ENCODE measurements at regions not wholly inside any gene's neighbourhood (a gene's known extent, or its start where the extent isn't known, plus 50 kb on each side); places are given as distances from the start of the nearest gene placed in this dataset.

- TF ChIP-seq ZNF343 (CRISPR knock-in tag; IDR thresholded peaks at IDR 0.05) = no peak
These were observed 191.3 kb upstream of the PRDM9 start (continued) for GRCh38 chr5:23316060-23316591.

- no TSS peak for BruUV-seq (replicated peaks)
- no peak overlapping the region for H3K4me3 ChIP-seq (replicated peaks in 1 of 3; ENCODE audit: insufficient read depth in 1 of 3, low read depth in 2 of 3, low read length in 3 of 3)
- no peak overlapping the region for H3K27ac ChIP-seq (ENCODE audit: extremely low read length, insufficient read depth, low read length)
- WGBS (ENCODE audit: low lambda C conversion rate) = 0% methylated on average over 3 of the region's 3 CpGs
- H2AFZ ChIP-seq (ENCODE audit: low read length) = no peak overlapping the region
- TF ChIP-seq USF2 (IDR thresholded peaks at IDR 0.05; ENCODE audit: low read depth, low read length) = no peak
- no peak for TF ChIP-seq USF2 (CRISPR knock-in tag; IDR thresholded peaks at IDR 0.05; ENCODE audit: borderline replicate concordance)
- TF ChIP-seq HOXA5 (CRISPR knock-in tag; IDR thresholded peaks at IDR 0.05) = no peak
- TF ChIP-seq ZNF839 (CRISPR knock-in tag; IDR thresholded peaks at IDR 0.05; ENCODE audit: borderline replicate concordance) = no peak
- TF ChIP-seq KLF15 (CRISPR knock-in tag; IDR thresholded peaks at IDR 0.05; ENCODE audit: borderline replicate concordance) = no peak
- TF ChIP-seq ZBTB34 (CRISPR knock-in tag; IDR thresholded peaks at IDR 0.05) = no peak
- TF ChIP-seq PTBP1 (IDR thresholded peaks at IDR 0.05; ENCODE audit: low read depth, low read length, poor library complexity, severe bottlenecking) = no peak
- no peak for TF ChIP-seq ZNF678 (CRISPR knock-in tag; IDR thresholded peaks at IDR 0.05)
- no peak for TF ChIP-seq XRCC5 (optimal IDR thresholded peaks at IDR 0.05; ENCODE audit: low read length)
- TF ChIP-seq SCMH1 (CRISPR knock-in tag; IDR thresholded peaks at IDR 0.05; ENCODE audit: borderline replicate concordance) = no peak
- no peak for TF ChIP-seq JUND (CRISPR knock-in tag; IDR thresholded peaks at IDR 0.05)
- TF ChIP-seq ZSCAN20 (CRISPR knock-in tag; IDR thresholded peaks at IDR 0.05; ENCODE audit: borderline replicate concordance) = no peak
- ATAC-seq (no peak), DNase-seq (ENCODE audit: low spot score) (no peak), FAIRE-seq (no peak)
- intact Hi-C loops (cut with micrococcal nuclease; ENCODE audit: unreplicated experiment) = no loop called here
- H3K4me2 ChIP-seq (ENCODE audit: low read depth, low read length) = no peak overlapping the region
- no peaks in the 10 kb centered on the region for H3K36me3 ChIP-seq (replicated peaks in 1 of 2; ENCODE audit: control insufficient read depth in 1 of 2, insufficient read depth in 2 of 2, low read length in 2 of 2)
- no peaks in the 10 kb centered on the region for H3K79me2 ChIP-seq (ENCODE audit: insufficient read depth, low read length)
- no peaks in the 10 kb centered on the region for H4K20me1 ChIP-seq (ENCODE audit: insufficient read depth, low read length)
- no peaks in the 10 kb centered on the region for H3K4me1 ChIP-seq (ENCODE audit: insufficient read depth, low read length)
- H3K9me3 ChIP-seq (ENCODE audit: low read length) = no peaks in the 10 kb centered on the region
- no peak overlapping the region for H3K9ac ChIP-seq (ENCODE audit: insufficient read depth, low read depth, low read length)
- ChIA-PET POLR2A (no interaction called here), CTCF (ENCODE audit: low intra/inter-chr PET ratio, low total read pairs) (no interaction called here)
- in situ Hi-C loops (cut with HindIII; ENCODE audit: extremely low pct_ligation_motif_present, low pct_unique_long_range_greater_than_20kb) = no loop called here
- H3K27me3 ChIP-seq (ENCODE audit: control insufficient read depth in 1 of 2, insufficient read depth in 2 of 2, low read length in 2 of 2) = no peaks in the 10 kb centered on the region
These were observed 192.6 kb upstream of the PRDM9 start for GRCh38 chr5:23314827-23315226.

All from HepG2 (cell line).